Cardiac fibroblast (primary cell): ENCODE measurements at regions not wholly inside any gene's neighbourhood (a gene's known extent, or its start where the extent isn't known, plus 50 kb on each side); places are given as distances from the start of the nearest gene placed in this dataset.

Source experiments
- DNase-seq, 2 donors: peaks; one replicate each; pipeline versions ENCODE4 v3.0.0 to v3.0.0-alpha.2; 2010; ENCODE audit warnings: low read depth in 2 of 2
- H3K4me3 ChIP-seq, 2 donors: replicated peaks in 1 of 2; 1 replicate in 1 of 2; 2 replicates in 1 of 2; pipeline ENCODE4 v1.5.1; 2011; ENCODE audit warnings: low read depth in 2 of 2, low read length in 2 of 2, mild to moderate bottlenecking in 2 of 2, moderate library complexity in 1 of 2
- CTCF ChIP-seq: IDR thresholded peaks from one replicate; pipeline ENCODE4 v1.5.1; 2011; ENCODE audit warnings: low read depth, mild to moderate bottlenecking, low read length, inconsistent platforms

- no peak overlapping the region for H3K4me3 ChIP-seq
- no peak for TF ChIP-seq CTCF
Measured at GRCh38 chr3:72449551-72449950, 398.7 kb downstream of the SHQ1 start.

GRCh38 chr3:72448858-72449257 is 399.4 kb downstream of the SHQ1 start:
- H3K4me3 ChIP-seq, result no peak overlapping the region
- DNase-seq, result peak in 1 of 2 donors; percentile 9
- TF ChIP-seq CTCF, result no peak

More at GRCh38 chr3:72449551-72449950, 398.7 kb downstream of the SHQ1 start:
- DNase-seq, result no peak

- TF ChIP-seq CTCF, result no peak
- no peak overlapping the region for H3K4me3 ChIP-seq
- DNase-seq, result no peak
Measured at GRCh38 chr3:72448375-72448823, 399.8 kb downstream of the SHQ1 start.

- TF ChIP-seq CTCF, result no peak
- peak overlapping the region; percentile 77 to 82 for H3K4me3 ChIP-seq
- peak; percentile 83 to 94 for DNase-seq
Measured at GRCh38 chr3:72447059-72447946, 400.9 kb downstream of the SHQ1 start.

GRCh38 chr3:72446218-72447058 is 401.8 kb downstream of the SHQ1 start, which contains the start of gene RYBP:
Gene RYBP (minus strand): TSS chr3:72446621.
- TF ChIP-seq CTCF, result no peak
- DNase-seq, result peak; percentile 39 to 43

GRCh38 chr3:72445827-72446217 is 402.4 kb downstream of the SHQ1 start:
- peak overlapping the region; percentile 77 to 82 for H3K4me3 ChIP-seq
- DNase-seq, result peak in 1 of 2 donors; percentile 5
- no peak for TF ChIP-seq CTCF

More at GRCh38 chr3:72446218-72447058, 401.8 kb downstream of the SHQ1 start, which contains the start of gene RYBP:
- peak within 1 kb of the TSS; percentile 77 to 82 for H3K4me3 ChIP-seq
